ENCODE measurements at regions not wholly inside any gene's neighbourhood (a gene's known extent, or its start where the extent isn't known, plus 50 kb on each side); places are given as distances from the start of the nearest gene placed in this dataset.

DNA sequence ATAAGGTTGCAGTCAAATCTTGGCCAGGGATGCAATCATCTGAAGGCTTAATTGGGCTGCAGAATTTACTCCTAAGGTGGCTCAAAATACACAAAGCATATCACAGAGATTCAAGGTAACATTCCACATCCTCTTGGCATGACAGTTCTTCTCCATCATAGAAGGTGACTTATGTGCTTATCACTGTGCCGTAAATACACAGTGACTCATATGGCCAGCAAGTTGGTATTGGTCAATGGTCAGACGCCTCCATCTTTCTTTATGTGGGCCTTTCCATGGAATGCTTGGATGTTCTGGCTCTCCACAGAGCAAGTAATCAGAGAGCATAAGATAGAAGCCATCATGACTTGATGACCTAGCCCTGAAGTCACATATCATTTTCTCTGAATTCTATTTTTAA is 168.8 kb upstream of the ST8SIA2 start:
- DNase-seq, result no peak

DNA sequence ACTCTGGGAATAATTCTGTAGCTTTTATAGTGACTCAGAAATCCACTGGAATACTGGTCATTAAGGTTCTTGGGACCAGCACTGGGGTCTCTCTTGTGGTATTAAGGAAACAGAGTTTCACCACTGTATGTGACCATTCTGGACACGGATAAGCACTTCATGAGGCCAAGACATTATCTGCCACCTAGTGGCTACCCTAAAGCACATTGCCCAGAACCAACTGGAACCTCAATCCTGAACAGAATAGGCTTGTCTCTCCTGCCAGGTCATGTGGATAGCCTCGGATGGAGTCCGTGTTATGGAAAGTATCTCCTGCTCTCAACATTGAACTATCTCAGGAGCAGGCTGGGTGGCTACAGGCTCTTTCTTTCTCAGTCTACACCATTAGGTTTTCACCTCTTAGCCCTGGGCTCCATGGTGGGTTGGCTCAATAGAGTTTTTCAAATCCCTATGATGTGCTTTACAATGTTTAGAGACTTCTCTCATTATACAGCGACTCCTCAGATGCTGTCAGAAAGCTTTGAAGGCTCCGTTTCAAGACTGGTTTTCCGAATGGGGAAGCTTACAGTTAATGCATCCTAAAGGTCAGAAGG is 167.6 kb upstream of the ST8SIA2 start:
- DNase-seq, result peak; percentile 52

DNA sequence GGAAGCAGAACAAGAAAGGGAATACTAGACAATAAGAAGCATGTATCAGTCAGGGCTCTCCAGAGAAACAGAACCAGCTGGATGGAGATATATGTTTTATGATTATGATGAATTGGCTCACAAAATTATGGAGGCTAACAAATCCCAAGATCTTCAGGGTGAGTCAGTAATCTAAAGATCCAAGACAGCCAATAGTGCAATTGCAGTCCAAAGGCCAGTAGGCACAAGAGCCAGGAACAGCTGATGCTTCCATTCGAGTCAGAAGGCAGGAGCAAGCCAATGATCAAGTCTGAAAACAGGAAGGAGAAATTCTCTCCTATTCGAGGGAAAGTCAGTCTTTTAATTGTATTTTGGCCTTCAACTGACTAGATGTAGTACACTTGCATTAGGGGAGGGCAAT is 164.9 kb upstream of the ST8SIA2 start:
- DNase-seq, result no peak

- no peak for DNase-seq
Observed at GRCh38 chr15:92231461-92231860, 162.2 kb upstream of the ST8SIA2 start.

GRCh38 chr15:92232317-92232716 is 161.4 kb upstream of the ST8SIA2 start:
- no peak for DNase-seq

DNA sequence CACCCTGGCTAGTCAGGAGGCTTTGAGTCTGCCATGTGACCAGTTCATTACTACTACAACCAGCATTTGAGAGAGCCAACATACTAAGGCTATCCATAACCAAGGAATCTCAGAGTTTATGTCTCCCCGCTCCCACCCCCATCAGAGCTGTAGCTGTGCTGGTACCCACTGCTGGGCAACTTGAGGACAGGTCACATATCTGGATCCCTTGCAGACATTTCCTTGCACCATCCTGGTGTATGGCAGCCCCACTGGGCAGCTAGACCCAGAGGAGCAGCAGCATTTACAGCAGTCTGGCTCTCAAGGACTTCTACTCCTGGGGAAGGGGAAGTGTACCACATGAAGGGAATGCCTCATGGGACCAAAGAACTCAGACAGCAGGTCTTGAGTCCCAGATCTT is 160.8 kb upstream of the ST8SIA2 start:
- no peak for DNase-seq

DNA sequence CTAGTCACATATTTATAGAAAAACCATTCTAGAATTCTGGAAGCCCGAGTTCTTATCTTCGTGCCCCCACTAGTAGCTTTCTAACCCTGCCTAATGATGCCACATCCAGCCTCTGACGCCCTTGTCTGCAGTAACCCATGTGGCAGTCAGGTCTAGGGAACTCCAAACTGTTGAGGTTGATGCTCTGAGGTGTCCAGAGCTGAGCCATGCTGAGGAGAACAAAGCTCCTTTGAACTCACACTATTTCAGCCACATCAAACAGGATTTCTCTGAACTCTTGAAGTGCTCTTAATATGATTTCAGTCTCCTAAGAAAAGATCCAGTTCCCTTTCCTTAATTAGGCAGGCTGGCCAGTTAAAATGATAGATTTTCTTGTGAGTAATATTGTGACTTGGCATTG is 150.5 kb upstream of the ST8SIA2 start:
- DNase-seq, result no peak

- peak; percentile 4 for DNase-seq
Observed at GRCh38 chr15:92244703-92245102, 149.0 kb upstream of the ST8SIA2 start.

- DNase-seq, result no peak
Observed at GRCh38 chr15:92247649-92248242, 145.9 kb upstream of the ST8SIA2 start.

GRCh38 chr15:92266796-92267685 is 126.6 kb upstream of the ST8SIA2 start:
- no peak for DNase-seq

DNA sequence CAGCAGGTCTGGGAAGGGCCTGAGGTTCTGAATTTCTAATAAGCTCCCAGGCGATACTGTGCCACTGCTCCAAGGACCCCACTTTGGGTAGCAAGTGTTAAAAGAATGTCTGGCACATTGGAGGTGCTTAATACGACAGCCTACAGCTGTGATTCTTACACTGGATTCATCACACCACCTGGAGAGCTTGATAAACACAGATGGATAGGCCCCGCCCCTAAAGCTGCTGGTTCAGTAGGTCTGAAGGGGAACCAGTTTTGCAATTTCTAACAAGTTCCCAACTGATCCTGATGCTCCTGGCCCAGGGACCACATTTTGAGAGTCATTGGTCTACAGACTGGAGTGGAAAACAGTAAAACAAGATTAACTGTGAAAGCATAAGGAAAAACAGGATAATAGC is 124.8 kb upstream of the ST8SIA2 start:
- DNase-seq, result no peak

DNA sequence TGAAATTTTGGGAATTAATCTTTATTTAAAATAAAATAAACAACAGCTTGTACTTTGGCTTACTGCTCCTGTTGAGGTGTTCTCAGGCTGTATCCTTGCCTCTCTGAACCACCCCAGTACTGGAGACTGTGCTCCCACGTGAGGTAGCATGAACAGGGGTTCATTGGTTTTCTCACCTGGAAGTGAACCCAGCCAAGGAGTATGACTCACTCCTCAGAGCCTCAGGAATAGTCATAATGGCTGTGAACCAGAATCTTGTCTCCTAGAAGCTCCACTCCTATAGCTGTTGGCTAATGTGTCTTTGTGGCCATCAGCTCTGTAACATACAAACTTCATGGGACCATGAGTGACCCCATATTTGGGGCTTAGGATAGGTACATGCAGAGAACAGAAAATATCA is 122.5 kb upstream of the ST8SIA2 start:
- no peak for DNase-seq

DNA sequence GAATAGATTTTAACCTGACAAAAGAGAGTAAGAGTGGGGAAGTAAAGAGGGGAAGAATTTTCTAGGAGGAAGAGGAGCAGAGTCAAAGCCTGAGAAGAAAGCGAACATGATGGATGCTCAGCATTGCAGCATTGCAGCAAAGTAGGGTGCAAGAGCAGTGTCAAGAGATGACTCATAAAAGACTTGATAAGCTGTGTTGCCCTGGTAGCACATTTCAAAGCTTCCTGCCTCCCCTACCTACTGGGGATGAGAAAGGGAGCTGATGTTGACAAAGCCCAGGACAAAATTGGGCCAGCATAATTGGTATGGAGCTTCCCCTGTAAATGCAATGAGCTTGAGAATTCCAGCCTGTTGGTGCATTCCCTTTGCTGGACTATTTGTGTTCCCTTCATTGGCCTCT is 121.6 kb upstream of the ST8SIA2 start:
- no peak for DNase-seq

GRCh38 chr15:92273286-92273685 is 120.4 kb upstream of the ST8SIA2 start:
- DNase-seq, result no peak

- no peak for DNase-seq
Observed at GRCh38 chr15:92273723-92274122, 120.0 kb upstream of the ST8SIA2 start.

DNA sequence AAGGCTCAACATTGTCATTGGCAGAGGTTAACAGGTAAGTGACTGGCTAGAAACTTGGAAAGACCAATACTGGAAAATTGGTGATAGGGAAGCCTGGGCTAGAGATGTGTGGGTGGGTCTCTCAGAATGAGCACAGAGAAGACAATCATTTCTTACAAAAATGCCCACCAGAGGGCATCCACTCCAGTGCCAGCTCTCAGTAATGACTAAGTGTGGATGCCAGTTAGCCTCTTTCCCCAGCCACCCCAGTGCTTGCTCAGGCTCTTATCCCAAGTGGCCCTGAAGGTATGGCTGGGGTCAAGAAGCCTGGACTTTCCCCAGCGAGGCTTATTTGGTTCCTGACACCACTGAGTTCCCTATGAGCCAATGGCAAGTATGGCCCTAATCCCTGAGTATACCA is 115.9 kb upstream of the ST8SIA2 start:
- peak; percentile 67 for DNase-seq

GRCh38 chr15:92283813-92284212 is 109.9 kb upstream of the ST8SIA2 start:
- no peak for DNase-seq

GRCh38 chr15:92288755-92289154 is 104.9 kb upstream of the ST8SIA2 start:
- no peak for DNase-seq

DNA sequence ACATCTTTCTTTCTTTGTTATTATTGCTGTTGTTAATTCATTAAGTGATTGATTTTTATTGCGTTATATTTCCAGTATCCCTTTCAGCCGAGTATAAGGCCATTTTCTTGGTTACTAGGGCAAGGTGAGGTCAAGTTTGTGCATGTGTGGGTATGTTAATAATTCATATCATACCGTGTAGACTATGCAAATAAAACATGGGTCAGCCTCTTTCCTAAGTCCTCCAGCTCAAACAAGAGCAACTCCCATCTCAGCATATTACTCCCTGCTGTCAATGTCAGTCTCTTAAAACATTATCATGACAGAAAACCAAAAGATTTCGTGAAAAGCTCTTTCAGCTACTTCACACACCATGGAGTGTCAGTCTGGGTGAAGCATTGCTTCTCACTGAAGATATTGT is 103.9 kb upstream of the ST8SIA2 start:
- no peak for DNase-seq

DNA sequence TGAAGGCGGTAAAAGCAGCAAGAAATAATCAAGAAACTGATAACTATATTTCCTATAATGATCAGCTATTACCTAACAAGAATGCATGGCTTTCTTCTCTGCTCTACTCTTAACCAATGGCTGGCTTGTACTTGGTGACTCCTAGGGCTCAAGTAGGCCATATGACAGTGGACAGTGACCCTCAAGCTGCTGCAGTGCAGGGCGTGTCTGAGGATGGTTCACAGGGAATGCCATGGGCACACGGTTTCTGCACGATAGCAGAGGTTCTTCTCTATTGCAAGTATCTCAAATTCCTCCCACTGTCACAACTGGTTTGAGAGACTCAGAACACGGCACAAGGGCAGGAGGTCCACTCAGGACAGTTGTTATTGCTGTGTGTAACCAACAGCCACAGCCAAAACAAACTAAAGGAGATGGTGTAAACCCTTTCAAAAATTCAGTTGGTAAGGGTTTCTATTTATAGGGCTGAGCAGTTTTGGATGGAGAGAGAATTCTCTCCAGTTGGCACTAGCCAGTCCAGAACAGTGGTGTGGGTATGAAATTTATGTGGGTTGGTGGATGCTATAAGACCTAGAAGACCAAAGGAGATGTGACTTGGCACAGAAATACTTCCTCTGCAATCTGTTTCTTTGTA is 103.2 kb upstream of the ST8SIA2 start:
- DNase-seq, result no peak

DNA sequence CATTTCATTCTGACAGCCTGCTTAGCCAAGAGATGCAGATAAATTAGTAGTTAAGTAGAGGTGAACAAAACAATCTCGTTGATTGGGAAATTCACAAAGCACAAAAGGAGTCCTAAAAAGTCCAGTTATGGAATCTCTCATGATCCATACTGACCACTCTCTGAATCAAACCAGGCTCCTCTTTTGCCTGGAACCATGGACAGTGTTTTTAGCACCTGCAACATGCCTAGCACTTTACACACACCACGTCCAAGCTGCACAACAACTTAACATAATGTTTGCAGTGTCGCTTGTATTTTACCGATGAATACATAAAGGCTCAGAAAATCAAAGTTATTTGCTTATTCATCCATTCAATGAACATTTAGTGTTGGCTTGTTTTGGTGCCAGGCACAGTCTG is 101.8 kb upstream of the ST8SIA2 start:
- DNase-seq, result no peak

DNA sequence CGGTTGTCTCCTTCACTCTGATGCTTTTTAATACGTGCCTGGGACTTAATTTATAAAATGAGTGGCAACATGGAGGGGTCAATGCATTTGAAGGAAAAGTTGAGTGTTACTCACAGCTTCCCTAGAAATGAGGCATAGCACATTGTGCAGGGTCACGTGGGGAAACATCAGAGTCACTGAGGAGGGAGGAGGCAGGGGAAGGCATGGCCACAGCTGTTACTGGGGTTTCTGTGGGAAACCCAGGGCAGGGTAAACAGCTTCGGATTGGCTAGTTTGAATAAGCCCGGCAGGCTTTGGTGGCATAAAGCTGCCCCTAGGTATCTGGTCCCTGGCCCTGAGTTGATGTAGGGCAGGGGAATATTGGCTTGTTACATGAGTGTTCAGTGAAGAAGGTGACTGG is 98.9 kb upstream of the ST8SIA2 start:
- peak; percentile 58 for DNase-seq

GRCh38 chr15:92304223-92304975 is 89.3 kb upstream of the ST8SIA2 start:
- DNase-seq, result peak; percentile 72
